ENCODE measurements at regions not wholly inside any gene's neighbourhood (a gene's known extent, or its start where the extent isn't known, plus 50 kb on each side); places are given as distances from the start of the nearest gene placed in this dataset.

GRCh38 chr4:138086611-138087041 is 155.5 kb downstream of the SLC7A11 start:
- ChIA-PET CTCF (no interaction called here), POLR2A (no interaction called here)

DNA sequence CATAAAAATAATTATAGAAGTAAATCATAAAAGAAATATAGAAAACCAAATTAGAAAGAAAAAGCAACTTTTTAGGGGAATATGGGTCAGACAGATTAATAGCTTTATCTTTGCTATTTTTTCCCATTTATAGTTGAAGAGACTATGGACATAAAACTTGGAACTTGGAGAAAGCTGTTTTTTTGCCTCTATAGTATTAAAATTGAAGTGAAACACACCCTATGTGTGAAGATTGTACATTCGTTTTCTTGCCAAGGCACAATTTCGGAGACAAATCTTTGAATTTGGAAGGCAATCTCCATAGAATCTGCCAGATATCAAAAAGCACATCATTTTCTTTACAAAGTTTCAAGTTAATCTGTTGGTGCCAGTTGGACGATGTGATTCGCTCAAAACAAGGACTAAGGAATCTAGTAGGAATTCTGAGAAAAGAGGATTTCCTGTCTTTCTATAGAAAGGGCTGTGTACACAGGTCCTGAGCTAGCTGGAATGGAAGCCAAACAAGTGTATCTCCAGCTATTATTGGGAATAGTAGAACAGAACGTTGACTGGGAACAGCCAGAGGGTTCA is 156.3 kb downstream of the SLC7A11 start:
- no peak overlapping the region for H3K27ac ChIP-seq (ENCODE audit: low read depth, low read length)
- no peak for DNase-seq (ENCODE audit: low read depth, low spot score)
- CTCF ChIA-PET, result interaction anchor here (0.6 kb wide), 1 partner anchor 51 kb away, joined by 3 read pairs; no protein-coding TSS in a partner anchor

More at GRCh38 chr4:138086611-138087041, 155.5 kb downstream of the SLC7A11 start:
- Histone ChIP-seq H3K9me3 (ENCODE audit: control insufficient read depth, insufficient read depth, low read length) (peaks cover 7% of the 10 kb centered on the region), H3K27ac (ENCODE audit: low read depth, low read length) (no peak overlapping the region), H3K27me3 (ENCODE audit: control insufficient read depth, insufficient read depth, low read length) (no peaks in the 10 kb centered on the region), H3K4me3 (ENCODE audit: low read depth, low read length) (no peak overlapping the region)
- TF ChIP-seq, protein P1, sequence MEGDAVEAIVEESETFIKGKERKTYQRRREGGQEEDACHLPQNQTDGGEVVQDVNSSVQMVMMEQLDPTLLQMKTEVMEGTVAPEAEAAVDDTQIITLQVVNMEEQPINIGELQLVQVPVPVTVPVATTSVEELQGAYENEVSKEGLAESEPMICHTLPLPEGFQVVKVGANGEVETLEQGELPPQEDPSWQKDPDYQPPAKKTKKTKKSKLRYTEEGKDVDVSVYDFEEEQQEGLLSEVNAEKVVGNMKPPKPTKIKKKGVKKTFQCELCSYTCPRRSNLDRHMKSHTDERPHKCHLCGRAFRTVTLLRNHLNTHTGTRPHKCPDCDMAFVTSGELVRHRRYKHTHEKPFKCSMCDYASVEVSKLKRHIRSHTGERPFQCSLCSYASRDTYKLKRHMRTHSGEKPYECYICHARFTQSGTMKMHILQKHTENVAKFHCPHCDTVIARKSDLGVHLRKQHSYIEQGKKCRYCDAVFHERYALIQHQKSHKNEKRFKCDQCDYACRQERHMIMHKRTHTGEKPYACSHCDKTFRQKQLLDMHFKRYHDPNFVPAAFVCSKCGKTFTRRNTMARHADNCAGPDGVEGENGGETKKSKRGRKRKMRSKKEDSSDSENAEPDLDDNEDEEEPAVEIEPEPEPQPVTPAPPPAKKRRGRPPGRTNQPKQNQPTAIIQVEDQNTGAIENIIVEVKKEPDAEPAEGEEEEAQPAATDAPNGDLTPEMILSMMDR (IDR thresholded peaks at IDR 0.05; ENCODE audit: low read depth, low read length), result no peak
- no peak for DNase-seq (ENCODE audit: low read depth, low spot score)

GRCh38 chr4:138078751-138079520 is 163.2 kb downstream of the SLC7A11 start:
- H3K27ac ChIP-seq (ENCODE audit: low read depth, low read length), result no peak overlapping the region
- CTCF ChIA-PET, result interaction anchor here (1.6 to 2.3 kb wide), 2 partner anchors 11 to 43 kb away, joined by 5 to 14 read pairs; no protein-coding TSS in a partner anchor
- H3K9me3 ChIP-seq (ENCODE audit: control insufficient read depth, insufficient read depth, low read length), result no peaks in the 10 kb centered on the region
- TF ChIP-seq, protein P1 (IDR thresholded peaks at IDR 0.05; ENCODE audit: low read depth, low read length), result no peak
- POLR2A ChIA-PET, result no interaction called here
- H3K27me3 ChIP-seq (ENCODE audit: control insufficient read depth, insufficient read depth, low read length), result no peaks in the 10 kb centered on the region
- no peak for DNase-seq (ENCODE audit: low read depth, low spot score)
- H3K4me3 ChIP-seq (ENCODE audit: low read depth, low read length), result no peak overlapping the region

More for the DNA sequence above, 156.3 kb downstream of the SLC7A11 start:
- peaks cover 7% of the 10 kb centered on the region for H3K9me3 ChIP-seq (ENCODE audit: control insufficient read depth, insufficient read depth, low read length)
- no peaks in the 10 kb centered on the region for H3K27me3 ChIP-seq (ENCODE audit: control insufficient read depth, insufficient read depth, low read length)
- no peak overlapping the region for H3K4me3 ChIP-seq (ENCODE audit: low read depth, low read length)
- POLR2A ChIA-PET, result no interaction called here
- TF ChIP-seq, protein P1 (IDR thresholded peaks at IDR 0.05; ENCODE audit: low read depth, low read length), result no peak

- CTCF ChIA-PET, result interaction anchor here (1.6 to 2.3 kb wide), 2 partner anchors 12 to 42 kb away, joined by 5 to 14 read pairs; no protein-coding TSS in a partner anchor
- no peak for DNase-seq (ENCODE audit: low read depth, low spot score)
- Histone ChIP-seq H3K9me3 (ENCODE audit: control insufficient read depth, insufficient read depth, low read length) (no peaks in the 10 kb centered on the region), H3K27ac (ENCODE audit: low read depth, low read length) (no peak overlapping the region), H3K27me3 (ENCODE audit: control insufficient read depth, insufficient read depth, low read length) (no peaks in the 10 kb centered on the region), H3K4me3 (ENCODE audit: low read depth, low read length) (no peak overlapping the region)
- POLR2A ChIA-PET, result no interaction called here
- TF ChIP-seq, protein P1 (IDR thresholded peaks at IDR 0.05; ENCODE audit: low read depth, low read length), result no peak
Observed at GRCh38 chr4:138078253-138078652, 163.9 kb downstream of the SLC7A11 start.

- CTCF ChIA-PET, result interaction anchor here (1.2 kb wide), 1 partner anchor 14 kb away, joined by 9 read pairs; no protein-coding TSS in a partner anchor
- TF ChIP-seq, protein P1 (IDR thresholded peaks at IDR 0.05; ENCODE audit: low read depth, low read length), result no peak
- H3K4me3 ChIP-seq (ENCODE audit: low read depth, low read length), result no peak overlapping the region
- no peak overlapping the region for H3K27ac ChIP-seq (ENCODE audit: low read depth, low read length)
- POLR2A ChIA-PET, result no interaction called here
- no peaks in the 10 kb centered on the region for H3K27me3 ChIP-seq (ENCODE audit: control insufficient read depth, insufficient read depth, low read length)
- H3K9me3 ChIP-seq (ENCODE audit: control insufficient read depth, insufficient read depth, low read length), result no peaks in the 10 kb centered on the region
- DNase-seq (ENCODE audit: low read depth, low spot score), result no peak
Observed at GRCh38 chr4:138076561-138076960, 165.6 kb downstream of the SLC7A11 start.
